ENCODE measurements at regions not wholly inside any gene's neighbourhood (a gene's known extent, or its start where the extent isn't known, plus 50 kb on each side); places are given as distances from the start of the nearest gene placed in this dataset.

GRCh38 chr5:56543441-56544388, 271.6 kb upstream of the MAP3K1 start:
- 83% methylated on average over 6 of the region's 6 CpGs for WGBS
- TF ChIP-seq EP300 (IDR thresholded peaks at IDR 0.05) (no peak), POLR2A (IDR thresholded peaks at IDR 0.05; ENCODE audit: low read depth) (no peak), CTCF (IDR thresholded peaks at IDR 0.05) (no peak), POLR2AphosphoS5 (IDR thresholded peaks at IDR 0.05) (no peak)

GRCh38 chr5:56540266-56540665, 275.1 kb upstream of the MAP3K1 start:
- intact Hi-C loops (cut with DNase I) = no loop called here
- H3K36me3 ChIP-seq = no peaks in the 10 kb centered on the region
- H3K4me3 ChIP-seq = no peak overlapping the region
- H3K9me3 ChIP-seq = no peaks in the 10 kb centered on the region
- TF ChIP-seq EP300 (IDR thresholded peaks at IDR 0.05) = no peak
- TF ChIP-seq POLR2AphosphoS5 (IDR thresholded peaks at IDR 0.05) = no peak
- TF ChIP-seq POLR2A (IDR thresholded peaks at IDR 0.05; ENCODE audit: low read depth) = no peak
- TF ChIP-seq CTCF (IDR thresholded peaks at IDR 0.05) = no peak
- peaks cover 0 to 6% (median 0%) of the 10 kb centered on the region in 4 donors for H3K4me1 ChIP-seq
- H3K27ac ChIP-seq (replicated peaks in 1 of 4) = no peak overlapping the region
- DNase-seq (ENCODE audit: extremely low spot score) = no peak
- WGBS = 90% methylated on average over 4 of the region's 4 CpGs
- no peaks in the 10 kb centered on the region for H3K27me3 ChIP-seq

More at GRCh38 chr5:56543441-56544388, 271.6 kb upstream of the MAP3K1 start:
- Histone ChIP-seq H3K4me3 (no peak overlapping the region), H3K9me3 (no peaks in the 10 kb centered on the region), H3K36me3 (no peaks in the 10 kb centered on the region), H3K4me1 (peaks cover 0 to 6% (median 0%) of the 10 kb centered on the region in 4 donors), H3K27me3 (no peaks in the 10 kb centered on the region), H3K27ac (replicated peaks in 1 of 4) (no peak overlapping the region)
- intact Hi-C loops (cut with DNase I) = no loop called here
- no peak for DNase-seq (ENCODE audit: extremely low spot score)

- WGBS = 99% methylated on average over 6 of the region's 6 CpGs
- no peak for DNase-seq (ENCODE audit: extremely low spot score)
- Histone ChIP-seq H3K4me3 (no peak overlapping the region), H3K36me3 (no peaks in the 10 kb centered on the region), H3K27me3 (no peaks in the 10 kb centered on the region), H3K9me3 (no peaks in the 10 kb centered on the region), H3K4me1 (peaks cover 6 to 13% (median 8%) of the 10 kb centered on the region in 4 donors), H3K27ac (replicated peaks in 1 of 4) (no peak overlapping the region)
- no peak for TF ChIP-seq POLR2A (IDR thresholded peaks at IDR 0.05; ENCODE audit: low read depth)
- no peak for TF ChIP-seq EP300 (IDR thresholded peaks at IDR 0.05)
- TF ChIP-seq CTCF (IDR thresholded peaks at IDR 0.05) = no peak
- no peak for TF ChIP-seq POLR2AphosphoS5 (IDR thresholded peaks at IDR 0.05)
- intact Hi-C loops (cut with DNase I) = no loop called here
These were observed 276.8 kb upstream of the MAP3K1 start for GRCh38 chr5:56538580-56538979.

- Histone ChIP-seq H3K36me3 (no peaks in the 10 kb centered on the region), H3K27me3 (no peaks in the 10 kb centered on the region), H3K4me3 (no peak overlapping the region), H3K9me3 (no peaks in the 10 kb centered on the region), H3K27ac (replicated peaks in 1 of 4) (no peak overlapping the region), H3K4me1 (peaks cover 6 to 14% (median 8%) of the 10 kb centered on the region in 4 donors)
- 87% methylated on average over 1 of the region's 1 CpG for WGBS
- intact Hi-C loops (cut with DNase I) = no loop called here
- no peak for DNase-seq (ENCODE audit: extremely low spot score)
- TF ChIP-seq CTCF (IDR thresholded peaks at IDR 0.05) = no peak
- no peak for TF ChIP-seq POLR2AphosphoS5 (IDR thresholded peaks at IDR 0.05)
- no peak for TF ChIP-seq EP300 (IDR thresholded peaks at IDR 0.05)
These were observed 280.0 kb upstream of the MAP3K1 start for GRCh38 chr5:56535347-56535746.
